Mesenchymal stem cell (in vitro differentiated cells and primary cell): ENCODE measurements at regions not wholly inside any gene's neighbourhood (a gene's known extent, or its start where the extent isn't known, plus 50 kb on each side); places are given as distances from the start of the nearest gene placed in this dataset.

Experiments
- DNase-seq: peaks from one replicate; pipeline ENCODE4 v3.0.0-alpha.2; 2013
- H2AFZ ChIP-seq: one replicate; pipeline ENCODE4 v1.6.1; 2013; ENCODE audit warnings: low read depth, mild to moderate bottlenecking, control low read depth, inconsistent platforms, low read length, moderate library complexity
- H2AK5ac ChIP-seq: 2 replicates; pipeline ENCODE4 v1.6.1; 2013; ENCODE audit warnings: low read length, moderate library complexity, mild to moderate bottlenecking, inconsistent platforms; ENCODE audit not compliant: severe bottlenecking
- H2BK120ac ChIP-seq: one replicate; pipeline ENCODE4 v1.6.1; 2013; ENCODE audit warnings: low read depth, mild to moderate bottlenecking, inconsistent platforms, low read length, moderate library complexity
- H2BK12ac ChIP-seq, 2 experiments: one replicate each; pipeline ENCODE4 v1.6.1; 2013; ENCODE audit warnings: inconsistent platforms in 2 of 2, low read length in 2 of 2, mild to moderate bottlenecking in 2 of 2, moderate library complexity in 2 of 2, control low read depth in 1 of 2
- H2BK15ac ChIP-seq: one replicate; pipeline ENCODE4 v1.6.1; 2013; ENCODE audit warnings: mild to moderate bottlenecking, low read depth, inconsistent platforms; ENCODE audit not compliant: poor library complexity, severe bottlenecking
- H2BK5ac ChIP-seq: 2 replicates; pipeline ENCODE4 v1.6.1; 2013; ENCODE audit warnings: low read depth, mild to moderate bottlenecking, low read length, control low read depth, inconsistent platforms; ENCODE audit not compliant: poor library complexity, severe bottlenecking
- H3K14ac ChIP-seq, 2 experiments: one replicate each; pipeline ENCODE4 v1.6.1; 2013; ENCODE audit warnings: inconsistent platforms in 2 of 2, low read length in 2 of 2, control low read depth in 1 of 2, mild to moderate bottlenecking in 1 of 2, moderate library complexity in 1 of 2
- H3K18ac ChIP-seq, 2 experiments: one replicate each; pipeline ENCODE4 v1.6.1; 2013; ENCODE audit warnings: inconsistent platforms in 2 of 2, low read length in 2 of 2, control low read depth in 1 of 2, low read depth in 1 of 2, mild to moderate bottlenecking in 1 of 2
- H3K23ac ChIP-seq, 2 experiments: one replicate each; pipeline ENCODE4 v1.6.1; 2013; ENCODE audit warnings: inconsistent platforms in 2 of 2, low read length in 2 of 2, mild to moderate bottlenecking in 2 of 2, moderate library complexity in 2 of 2, control low read depth in 1 of 2
- H3K27ac ChIP-seq: 2 replicates; pipeline ENCODE4 v1.5.1; 2013; ENCODE audit warnings: mild to moderate bottlenecking, moderate library complexity, low read length, control low read depth, inconsistent platforms; ENCODE audit not compliant: poor library complexity, severe bottlenecking
- H3K27me3 ChIP-seq, 2 experiments: 2 replicates each; pipeline versions ENCODE4 v1.6.1 to v1.7.0; 2013; ENCODE audit warnings: low read length in 2 of 2, mild to moderate bottlenecking in 2 of 2, moderate library complexity in 2 of 2, control low read depth in 1 of 2, inconsistent platforms in 1 of 2; ENCODE audit not compliant: control insufficient read depth in 1 of 2, insufficient read depth in 1 of 2
- H3K36me3 ChIP-seq, 2 experiments: 2 replicates each; pipeline versions ENCODE4 v1.6.1 to v1.7.0; 2013; ENCODE audit warnings: low read length in 2 of 2, control low read depth in 1 of 2, inconsistent platforms in 1 of 2, low read depth in 1 of 2, mild to moderate bottlenecking in 1 of 2; ENCODE audit not compliant: insufficient read depth in 2 of 2, control insufficient read depth in 1 of 2
- H3K4ac ChIP-seq, 2 experiments: one replicate each; pipeline ENCODE4 v1.6.1; 2013; ENCODE audit warnings: inconsistent platforms in 2 of 2, low read length in 2 of 2, mild to moderate bottlenecking in 2 of 2, moderate library complexity in 2 of 2, control low read depth in 1 of 2, low read depth in 1 of 2
- H3K4me1 ChIP-seq: 2 replicates; pipeline ENCODE4 v1.6.1; 2013; ENCODE audit warnings: low read depth, low read length, control low read depth; ENCODE audit not compliant: control insufficient read depth, insufficient read depth
- H3K4me2 ChIP-seq: 2 replicates; pipeline ENCODE4 v1.6.1; 2013; ENCODE audit warnings: low read length, mild to moderate bottlenecking, inconsistent platforms; ENCODE audit not compliant: poor library complexity, severe bottlenecking
- H3K4me3 ChIP-seq, 2 experiments: 2 replicates each; pipeline versions ENCODE4 v1.5.1 to v1.7.0; 2013; ENCODE audit warnings: low read length in 2 of 2, mild to moderate bottlenecking in 2 of 2, control low read depth in 1 of 2, low read depth in 1 of 2; ENCODE audit not compliant: insufficient read depth in 1 of 2
- H3K79me1 ChIP-seq: replicated peaks from 2 replicates; pipeline ENCODE4 v1.6.1; 2013; ENCODE audit warnings: mild to moderate bottlenecking, control low read depth, low read length, inconsistent platforms; ENCODE audit not compliant: poor library complexity, severe bottlenecking
- H3K9ac ChIP-seq: 2 replicates; pipeline ENCODE4 v1.7.0; 2013; ENCODE audit warnings: mild to moderate bottlenecking, low read length, moderate library complexity
- H3K9me3 ChIP-seq: 2 replicates; pipeline ENCODE4 v1.7.0; 2013; ENCODE audit warnings: mild to moderate bottlenecking, low read length; ENCODE audit not compliant: control insufficient read depth
- H4K8ac ChIP-seq: one replicate; pipeline ENCODE4 v1.6.1; 2013; ENCODE audit warnings: inconsistent platforms, mild to moderate bottlenecking, low read length, moderate library complexity
- H4K91ac ChIP-seq: one replicate; pipeline ENCODE4 v1.6.1; 2013; ENCODE audit warnings: mild to moderate bottlenecking, low read length, inconsistent platforms
- WGBS: methylation state at CpG from one replicate; pipeline ENCODE4 v1.1.7; 2013; ENCODE audit warnings: mixed read lengths; 5-methylcytosine and 5-hydroxymethylcytosine counted together

DNA sequence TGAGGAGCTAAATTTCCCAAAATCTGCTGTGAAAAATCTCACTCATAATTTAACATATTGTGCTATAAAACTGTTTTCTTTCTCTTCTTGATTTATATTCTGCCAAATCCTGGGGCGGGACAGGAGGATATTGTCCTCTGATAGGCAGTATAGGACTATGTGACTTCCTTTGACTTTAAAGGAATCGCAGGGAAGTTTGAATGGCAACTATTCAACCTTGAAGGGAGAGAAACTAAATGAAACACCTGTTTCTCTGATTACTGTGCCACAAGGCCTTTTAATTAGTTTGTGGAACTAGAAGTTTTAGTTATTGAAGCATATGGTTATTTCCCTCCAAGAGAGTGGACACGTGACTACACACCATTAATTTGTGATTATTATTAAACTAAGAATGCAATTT is 607.4 kb downstream of the GATA3 start:
- WGBS = 82% methylated on average over 2 of the region's 3 CpGs
- no peak overlapping the region for H3K23ac ChIP-seq

DNA sequence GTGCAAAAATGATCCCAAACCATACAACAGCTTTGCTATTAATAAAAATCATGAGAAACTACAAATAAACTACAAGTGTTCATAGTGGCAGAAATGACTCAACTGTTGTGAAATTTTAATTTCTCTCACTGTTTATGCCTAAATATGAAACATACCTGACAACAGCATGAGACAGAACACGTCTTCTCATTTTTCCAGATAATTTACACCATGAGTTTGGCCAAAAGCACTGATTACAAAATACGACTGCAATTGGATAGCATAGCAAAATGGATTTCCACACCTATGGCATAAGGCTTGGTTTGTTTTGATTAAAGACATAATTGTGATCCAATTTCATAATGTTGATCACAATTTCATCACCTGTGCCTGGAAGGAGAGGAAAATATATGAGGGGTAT is 608.6 kb downstream of the GATA3 start:
- Histone ChIP-seq H3K23ac (no peak overlapping the region), H2BK12ac (no peak overlapping the region), H2AK5ac (no peak overlapping the region), H3K9me3 (no peaks in the 10 kb centered on the region), H3K4ac (no peak overlapping the region), H3K79me1 (no peaks in the 10 kb centered on the region), H3K27me3 (no peaks in the 10 kb centered on the region), H3K14ac (no peak overlapping the region), H3K27ac (no peak overlapping the region), H3K9ac (no peak overlapping the region), H2BK5ac (no peak overlapping the region), H3K4me1 (no peaks in the 10 kb centered on the region), H4K91ac (no peak overlapping the region), H3K4me2 (no peak overlapping the region), H3K18ac (no peak overlapping the region), H2AFZ (no peak overlapping the region), H3K36me3 (no peaks in the 10 kb centered on the region), H3K4me3 (no peak overlapping the region), H2BK15ac (no peak overlapping the region), H2BK120ac (no peak overlapping the region), H4K8ac (no peak overlapping the region)
- DNase-seq = no peak
- 72% methylated on average over 2 of the region's 2 CpGs for WGBS

More for the DNA sequence above, 607.4 kb downstream of the GATA3 start:
- H3K36me3 ChIP-seq = no peaks in the 10 kb centered on the region
- no peaks in the 10 kb centered on the region for H3K79me1 ChIP-seq
- no peak overlapping the region for H3K4me2 ChIP-seq
- H3K4ac ChIP-seq = no peak overlapping the region
- no peaks in the 10 kb centered on the region for H3K27me3 ChIP-seq
- H2BK120ac ChIP-seq = no peak overlapping the region
- no peaks in the 10 kb centered on the region for H3K4me1 ChIP-seq
- no peak overlapping the region for H3K9ac ChIP-seq
- no peak overlapping the region for H3K4me3 ChIP-seq
- no peak overlapping the region for H3K27ac ChIP-seq
- no peaks in the 10 kb centered on the region for H3K9me3 ChIP-seq
- H2BK15ac ChIP-seq = no peak overlapping the region
- H2AK5ac ChIP-seq = no peak overlapping the region
- DNase-seq = no peak
- no peak overlapping the region for H2BK12ac ChIP-seq
- H3K18ac ChIP-seq = no peak overlapping the region
- no peak overlapping the region for H3K14ac ChIP-seq
- H4K8ac ChIP-seq = no peak overlapping the region
- H2AFZ ChIP-seq = no peak overlapping the region
- no peak overlapping the region for H2BK5ac ChIP-seq
- no peak overlapping the region for H4K91ac ChIP-seq

DNA sequence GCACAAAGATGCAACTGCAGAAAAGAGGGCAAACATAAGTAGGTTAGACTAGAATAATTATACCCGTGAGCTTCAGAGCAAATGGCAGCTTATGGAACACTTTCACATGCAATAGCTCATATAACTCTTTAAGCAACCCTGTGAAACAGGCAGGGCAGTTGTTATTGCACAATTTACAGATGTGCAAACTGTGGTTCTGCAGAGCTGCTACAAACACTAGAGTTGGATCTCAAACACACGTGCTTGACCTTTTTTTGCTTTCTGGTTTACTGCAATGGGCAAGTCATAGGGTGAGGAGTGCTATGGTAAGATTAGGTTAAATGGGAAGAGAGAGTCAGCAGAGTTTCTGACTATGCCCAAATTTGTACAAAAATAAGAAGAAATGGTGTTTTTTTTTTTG is 610.8 kb downstream of the GATA3 start:
- H3K27me3 ChIP-seq = no peaks in the 10 kb centered on the region
- DNase-seq = no peak

DNA sequence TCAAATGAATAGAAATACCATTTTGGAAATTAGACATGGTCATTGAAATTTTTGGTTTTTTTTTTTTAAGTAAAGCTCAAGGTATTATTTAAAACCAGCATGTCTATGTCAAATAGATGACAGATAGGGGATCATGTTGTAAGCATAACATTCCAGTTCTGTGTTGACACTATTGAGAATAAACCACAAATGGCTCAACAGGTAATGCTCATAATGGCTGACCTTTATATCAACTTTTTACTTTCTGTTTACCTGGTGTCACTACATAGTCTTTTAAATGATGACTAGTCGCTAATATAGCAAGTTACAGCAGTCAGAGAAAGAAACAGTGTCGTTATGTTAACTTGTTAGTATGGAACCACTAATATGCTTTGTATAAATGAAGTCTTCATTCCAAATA is 616.0 kb downstream of the GATA3 start:
- no peak overlapping the region for H3K27ac ChIP-seq
- no peak overlapping the region for H3K9ac ChIP-seq
- no peak for DNase-seq
- no peaks in the 10 kb centered on the region for H3K36me3 ChIP-seq
- no peak overlapping the region for H2AFZ ChIP-seq
- H3K4me1 ChIP-seq = no peaks in the 10 kb centered on the region
- no peak overlapping the region for H2AK5ac ChIP-seq
- WGBS = no CpG with 5 or more reads among the region's 2 CpGs
- no peak overlapping the region for H2BK15ac ChIP-seq
- H3K14ac ChIP-seq = no peak overlapping the region
- H3K4me3 ChIP-seq = no peak overlapping the region
- H4K8ac ChIP-seq = no peak overlapping the region
- H2BK120ac ChIP-seq = no peak overlapping the region
- no peaks in the 10 kb centered on the region for H3K27me3 ChIP-seq
- H2BK12ac ChIP-seq = no peak overlapping the region
- no peak overlapping the region for H2BK5ac ChIP-seq
- H3K23ac ChIP-seq = no peak overlapping the region
- H3K18ac ChIP-seq = no peak overlapping the region
- no peak overlapping the region for H3K4me2 ChIP-seq
- H3K9me3 ChIP-seq = peaks cover 3% of the 10 kb centered on the region
- H3K4ac ChIP-seq = no peak overlapping the region
- H4K91ac ChIP-seq = no peak overlapping the region
- no peaks in the 10 kb centered on the region for H3K79me1 ChIP-seq

More for the DNA sequence above, 610.8 kb downstream of the GATA3 start:
- Histone ChIP-seq H3K79me1 (no peaks in the 10 kb centered on the region), H2AK5ac (no peak overlapping the region), H4K91ac (no peak overlapping the region), H3K4ac (no peak overlapping the region), H3K9me3 (no peaks in the 10 kb centered on the region), H4K8ac (no peak overlapping the region), H2BK120ac (no peak overlapping the region), H3K4me3 (no peak overlapping the region), H2AFZ (no peak overlapping the region), H3K23ac (no peak overlapping the region), H3K27ac (no peak overlapping the region), H3K36me3 (no peaks in the 10 kb centered on the region), H2BK15ac (no peak overlapping the region), H3K4me2 (no peak overlapping the region), H3K18ac (no peak overlapping the region), H2BK5ac (no peak overlapping the region), H3K14ac (no peak overlapping the region), H2BK12ac (no peak overlapping the region), H3K4me1 (no peaks in the 10 kb centered on the region), H3K9ac (no peak overlapping the region)
- 75% methylated on average over 2 of the region's 2 CpGs for WGBS
